ENCODE measurements at regions not wholly inside any gene's neighbourhood (a gene's known extent, or its start where the extent isn't known, plus 50 kb on each side); places are given as distances from the start of the nearest gene placed in this dataset.
"Not testable (repeated sequence)": the region's sequence is repeated elsewhere in the genome, so short reads cannot be mapped to it uniquely, and the experiment has no call there.

- DNase-seq (ENCODE audit: low read depth, low spot score), result no peak
- no peak overlapping the region for H3K4me3 ChIP-seq (ENCODE audit: low read length)
These were observed 376.6 kb downstream of the PTH2R start for GRCh38 chr2:208783184-208783583.

- H3K4me3 ChIP-seq (ENCODE audit: low read length); DNase-seq (ENCODE audit: low read depth, low spot score): not testable (repeated sequence)
These were observed 378.2 kb downstream of the PTH2R start for GRCh38 chr2:208784774-208785173.

DNA sequence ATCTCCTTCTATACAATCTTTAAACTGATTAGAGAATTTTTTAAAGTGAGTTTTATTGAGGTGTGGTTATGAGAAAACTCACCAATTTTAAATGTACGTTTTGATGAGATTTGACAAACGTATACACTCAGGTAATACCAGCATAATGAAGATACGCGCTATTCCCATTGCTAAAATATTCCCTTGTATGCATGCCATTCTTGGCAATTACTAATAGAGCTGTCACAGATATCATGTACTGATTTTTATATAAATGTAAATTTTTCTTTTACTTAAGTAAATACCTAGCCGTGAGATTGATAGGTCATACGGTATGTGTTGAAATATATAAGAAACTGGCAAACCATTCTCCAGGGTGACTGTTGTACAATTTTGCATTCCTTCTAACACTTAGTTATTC lies 384.7 kb downstream of the PTH2R start:
- no peak for DNase-seq (ENCODE audit: low read depth, low spot score)
- no peak overlapping the region for H3K4me3 ChIP-seq (ENCODE audit: low read length)

GRCh38 chr2:208792766-208793165 lies 386.2 kb downstream of the PTH2R start:
- no peak overlapping the region for H3K4me3 ChIP-seq (ENCODE audit: low read length)
- DNase-seq (ENCODE audit: low read depth, low spot score), result no peak

DNA sequence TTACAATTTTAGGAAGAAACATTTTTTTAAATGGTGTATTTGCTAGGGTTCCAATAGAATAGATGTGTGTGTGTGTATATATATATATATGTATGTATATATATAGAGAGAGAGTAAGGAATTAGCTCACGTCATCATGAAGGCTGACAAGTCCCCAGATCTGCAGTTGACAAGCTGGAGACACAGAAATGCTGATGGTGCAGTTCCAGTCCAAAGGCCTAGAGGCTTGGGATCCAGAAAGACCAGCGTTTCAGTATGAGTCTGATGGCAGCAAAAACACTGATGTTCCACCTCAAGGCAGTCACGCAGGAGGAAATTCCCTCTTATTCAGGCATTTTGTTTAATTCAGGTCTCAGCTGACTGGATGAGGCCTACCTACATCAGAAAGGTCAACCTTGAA lies 386.8 kb downstream of the PTH2R start:
- no peak overlapping the region for H3K4me3 ChIP-seq (ENCODE audit: low read length)
- DNase-seq (ENCODE audit: low read depth, low spot score), result no peak

DNA sequence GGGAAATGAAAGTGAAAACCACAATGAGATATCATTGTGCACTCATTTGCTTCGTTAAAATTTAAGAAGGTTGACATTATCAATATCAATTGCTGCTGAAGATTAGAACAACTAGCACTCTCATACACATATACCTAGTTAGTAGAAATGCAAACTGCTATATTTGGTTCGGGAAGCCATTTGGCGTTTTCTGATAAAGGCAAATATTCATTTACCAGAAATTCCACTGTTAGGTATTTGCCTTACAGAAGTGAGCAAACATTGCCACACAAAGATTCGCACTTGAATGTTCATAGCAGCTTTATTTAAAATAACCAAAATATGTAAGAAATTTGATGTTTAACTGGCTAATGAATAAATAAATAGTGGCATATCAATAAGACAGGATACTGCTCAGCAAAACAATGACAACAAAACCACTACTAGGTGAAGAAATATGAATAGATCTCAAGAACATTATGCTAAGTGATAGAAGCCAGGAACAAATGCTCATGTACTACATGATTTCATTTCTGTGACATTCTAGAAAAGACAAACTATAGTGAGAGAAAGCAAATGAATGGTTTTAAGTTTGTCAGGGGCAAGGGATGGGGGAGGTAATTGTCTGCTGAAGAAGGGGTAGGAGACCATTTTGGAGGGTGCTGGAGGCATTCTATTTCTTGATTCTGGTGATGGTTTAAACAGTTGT lies 387.8 kb downstream of the PTH2R start:
- no peak overlapping the region for H3K4me3 ChIP-seq (ENCODE audit: low read length)
- DNase-seq (ENCODE audit: low read depth, low spot score), result no peak

DNA sequence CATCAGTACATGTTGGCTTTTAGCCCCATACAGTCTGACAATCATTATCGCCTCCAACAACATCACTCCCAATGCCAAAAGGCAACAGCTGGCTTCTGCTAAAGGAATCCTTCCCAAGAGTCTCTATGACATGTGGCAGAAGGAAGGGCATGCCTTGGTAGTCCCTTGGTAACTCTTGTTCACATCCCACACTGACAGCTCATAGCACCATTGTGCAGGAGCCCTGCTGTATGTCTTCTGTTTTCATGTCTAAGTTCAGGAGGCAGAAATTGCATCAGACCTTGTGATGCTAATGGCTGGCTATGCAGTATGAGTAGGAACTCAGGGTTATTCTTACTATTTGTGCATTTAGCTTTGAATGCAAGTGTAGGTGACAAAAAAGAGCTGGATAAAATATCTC lies 392.1 kb downstream of the PTH2R start:
- no peak for DNase-seq (ENCODE audit: low read depth, low spot score)
- H3K4me3 ChIP-seq (ENCODE audit: low read length), result no peak overlapping the region

DNA sequence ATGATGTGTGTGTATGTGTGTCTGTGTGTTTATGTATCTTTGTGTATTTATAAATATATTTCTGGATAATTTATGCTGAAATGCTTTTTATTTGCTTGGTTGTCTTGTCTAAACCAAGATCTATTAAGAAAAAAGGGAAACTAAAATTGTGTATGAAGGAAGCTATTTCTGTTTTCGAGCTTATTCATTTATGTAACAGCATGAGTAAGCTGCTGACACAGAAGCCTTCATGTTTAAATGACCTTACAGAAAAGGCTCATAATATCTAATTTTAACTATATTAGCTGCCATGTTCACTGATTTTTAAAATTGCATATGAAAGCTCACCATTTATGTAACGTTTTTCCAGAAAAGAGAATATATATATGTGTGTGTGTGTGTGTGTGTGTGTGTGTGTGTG lies 392.8 kb downstream of the PTH2R start:
- no peak for DNase-seq (ENCODE audit: low read depth, low spot score)

GRCh38 chr2:208800887-208801286 lies 394.3 kb downstream of the PTH2R start:
- H3K4me3 ChIP-seq (ENCODE audit: low read length); DNase-seq (ENCODE audit: low read depth, low spot score): not testable (repeated sequence)

More for the DNA sequence above, 392.8 kb downstream of the PTH2R start:
- H3K4me3 ChIP-seq (ENCODE audit: low read length), result no peak overlapping the region

GRCh38 chr2:208807756-208808155 lies 401.2 kb downstream of the PTH2R start:
- no peak for DNase-seq (ENCODE audit: low read depth, low spot score)
- no peak overlapping the region for H3K4me3 ChIP-seq (ENCODE audit: low read length)

- not testable (repeated sequence) for H3K4me3 ChIP-seq (ENCODE audit: low read length); DNase-seq (ENCODE audit: low read depth, low spot score)
These were observed 405.3 kb downstream of the PTH2R start for GRCh38 chr2:208811885-208812284.

DNA sequence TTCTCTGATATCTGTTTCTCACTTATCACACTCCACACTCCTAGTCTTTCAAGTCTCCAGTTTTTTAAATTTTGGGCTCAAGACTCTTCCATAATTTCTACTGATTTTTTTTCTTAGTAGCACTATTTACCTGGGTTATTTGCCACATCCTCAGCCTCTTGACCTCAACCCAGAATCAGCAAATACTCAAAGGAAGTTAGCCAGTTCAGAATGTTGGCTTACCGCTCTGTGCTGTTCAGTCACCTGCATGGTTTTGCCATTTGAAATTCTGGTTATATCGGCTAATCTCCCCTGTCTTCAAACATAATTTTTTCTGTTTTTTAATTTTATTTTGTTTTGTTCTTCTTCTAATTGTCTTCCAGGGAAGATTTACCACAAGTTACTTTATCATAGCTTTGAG lies 412.6 kb downstream of the PTH2R start:
- DNase-seq (ENCODE audit: low read depth, low spot score), result no peak
- H3K4me3 ChIP-seq (ENCODE audit: low read length), result no peak overlapping the region

- DNase-seq (ENCODE audit: low read depth, low spot score), result peak; percentile 4
- no peak overlapping the region for H3K4me3 ChIP-seq (ENCODE audit: low read length)
These were observed 413.6 kb downstream of the PTH2R start for GRCh38 chr2:208820014-208820688.

DNA sequence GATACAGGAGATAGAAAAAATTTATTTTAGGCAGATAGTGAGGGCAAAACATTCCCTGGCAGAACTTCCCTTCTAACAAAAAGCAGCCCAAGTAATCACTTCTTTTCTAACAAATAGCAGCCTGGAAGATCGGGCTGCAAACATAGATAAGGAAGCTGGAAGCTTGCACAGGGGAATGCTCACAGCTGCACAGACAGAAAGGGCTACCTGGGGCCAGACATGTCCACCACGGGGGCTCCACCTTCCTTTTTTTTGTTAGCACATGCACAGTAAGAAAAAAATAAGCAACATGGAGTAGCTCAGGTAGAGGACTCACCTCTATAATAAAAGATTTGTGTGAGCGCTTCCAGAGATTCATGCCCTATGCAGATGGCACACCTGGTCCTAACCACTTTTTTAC lies 420.5 kb downstream of the PTH2R start:
- H3K4me3 ChIP-seq (ENCODE audit: low read length), result no peak overlapping the region
- no peak for DNase-seq (ENCODE audit: low read depth, low spot score)

DNA sequence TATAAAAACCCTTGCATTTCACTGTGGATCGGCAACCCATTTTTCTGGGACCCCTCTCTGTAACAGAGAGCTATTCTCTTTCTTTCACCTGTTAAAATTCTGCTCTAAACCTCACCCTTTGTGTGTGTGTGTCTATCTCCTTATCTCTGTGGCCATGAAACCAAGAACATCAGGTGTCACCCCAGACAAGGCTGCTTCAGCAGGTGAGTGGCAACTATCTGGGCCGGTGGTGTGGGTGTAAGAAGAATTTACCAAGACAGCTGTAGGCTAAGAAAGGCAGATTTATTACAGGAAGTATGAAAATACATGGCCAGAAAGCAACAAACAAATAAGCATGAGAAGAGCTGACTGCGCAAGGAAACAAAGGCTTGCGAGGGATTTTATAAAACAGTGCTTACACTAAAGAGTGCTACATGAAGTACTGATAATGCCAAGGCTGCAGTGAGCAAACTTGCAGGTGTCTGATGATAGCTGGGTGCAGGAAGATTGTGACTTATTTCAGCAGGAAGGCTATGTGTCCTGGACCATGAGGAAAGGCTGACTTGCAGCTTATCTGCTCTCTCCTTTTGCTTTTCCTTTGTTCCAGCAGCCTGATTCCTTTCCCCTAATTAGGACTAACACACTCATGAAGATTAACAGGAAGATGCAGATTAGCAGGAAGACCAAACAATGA lies 421.1 kb downstream of the PTH2R start:
- no peak overlapping the region for H3K4me3 ChIP-seq (ENCODE audit: low read length)
- DNase-seq (ENCODE audit: low read depth, low spot score), result no peak

GRCh38 chr2:208830203-208830602 lies 423.6 kb downstream of the PTH2R start:
- no peak for DNase-seq (ENCODE audit: low read depth, low spot score)
- no peak overlapping the region for H3K4me3 ChIP-seq (ENCODE audit: low read length)

- no peak overlapping the region for H3K4me3 ChIP-seq (ENCODE audit: low read length)
- DNase-seq (ENCODE audit: low read depth, low spot score), result no peak
These were observed 441.1 kb downstream of the PTH2R start for GRCh38 chr2:208847651-208848050.

GRCh38 chr2:208854717-208855116 lies 448.1 kb downstream of the PTH2R start:
- H3K4me3 ChIP-seq (ENCODE audit: low read length), result no peak overlapping the region
- no peak for DNase-seq (ENCODE audit: low read depth, low spot score)

GRCh38 chr2:208867374-208867773 lies 460.8 kb downstream of the PTH2R start:
- no peak for DNase-seq (ENCODE audit: low read depth, low spot score)
- no peak overlapping the region for H3K4me3 ChIP-seq (ENCODE audit: low read length)

DNA sequence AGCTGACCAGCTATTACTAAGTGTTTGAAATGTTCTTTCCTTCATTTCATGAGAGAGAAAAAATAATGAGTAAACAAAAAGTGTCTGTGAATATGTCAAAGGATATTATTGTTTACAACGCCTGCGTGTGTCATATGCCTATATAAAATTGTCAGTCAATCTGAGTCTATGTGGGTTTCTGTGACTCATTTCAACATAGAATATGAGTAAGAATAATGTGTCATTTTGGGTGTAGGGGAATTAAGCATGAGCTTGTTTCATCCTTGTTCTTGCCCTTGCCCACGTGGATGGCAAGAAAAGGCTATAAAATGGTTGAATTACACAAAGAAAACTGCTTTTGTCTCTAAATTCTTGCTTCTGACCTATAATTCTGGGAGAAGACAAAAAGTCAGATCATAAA lies 466.0 kb downstream of the PTH2R start:
- H3K4me3 ChIP-seq (ENCODE audit: low read length), result no peak overlapping the region
- DNase-seq (ENCODE audit: low read depth, low spot score), result no peak

All from Jurkat, Clone E6-1 (cell line).